ENCODE measurements at regions not wholly inside any gene's neighbourhood (a gene's known extent, or its start where the extent isn't known, plus 50 kb on each side); places are given as distances from the start of the nearest gene placed in this dataset.

DNA sequence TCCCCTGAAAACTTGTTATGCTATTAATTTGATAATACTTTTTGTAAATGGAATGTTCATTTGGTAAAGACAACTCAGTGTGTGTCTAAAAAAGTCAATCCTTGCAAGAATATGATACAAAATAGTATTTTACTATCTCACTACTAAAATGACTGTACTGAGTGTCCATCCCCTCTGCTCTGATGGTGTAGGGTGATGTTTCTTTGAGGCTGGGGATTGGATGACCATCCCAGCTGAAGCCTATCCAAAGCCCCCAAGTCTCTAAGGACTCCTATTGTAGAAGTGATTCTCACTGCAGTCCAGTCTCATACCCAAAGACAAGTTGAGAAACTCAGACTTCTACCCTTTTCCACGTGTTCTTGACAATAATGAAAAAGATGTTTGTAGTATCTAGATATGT lies 1128.4 kb downstream of the BCL11B start:
- TF ChIP-seq, protein P1, sequence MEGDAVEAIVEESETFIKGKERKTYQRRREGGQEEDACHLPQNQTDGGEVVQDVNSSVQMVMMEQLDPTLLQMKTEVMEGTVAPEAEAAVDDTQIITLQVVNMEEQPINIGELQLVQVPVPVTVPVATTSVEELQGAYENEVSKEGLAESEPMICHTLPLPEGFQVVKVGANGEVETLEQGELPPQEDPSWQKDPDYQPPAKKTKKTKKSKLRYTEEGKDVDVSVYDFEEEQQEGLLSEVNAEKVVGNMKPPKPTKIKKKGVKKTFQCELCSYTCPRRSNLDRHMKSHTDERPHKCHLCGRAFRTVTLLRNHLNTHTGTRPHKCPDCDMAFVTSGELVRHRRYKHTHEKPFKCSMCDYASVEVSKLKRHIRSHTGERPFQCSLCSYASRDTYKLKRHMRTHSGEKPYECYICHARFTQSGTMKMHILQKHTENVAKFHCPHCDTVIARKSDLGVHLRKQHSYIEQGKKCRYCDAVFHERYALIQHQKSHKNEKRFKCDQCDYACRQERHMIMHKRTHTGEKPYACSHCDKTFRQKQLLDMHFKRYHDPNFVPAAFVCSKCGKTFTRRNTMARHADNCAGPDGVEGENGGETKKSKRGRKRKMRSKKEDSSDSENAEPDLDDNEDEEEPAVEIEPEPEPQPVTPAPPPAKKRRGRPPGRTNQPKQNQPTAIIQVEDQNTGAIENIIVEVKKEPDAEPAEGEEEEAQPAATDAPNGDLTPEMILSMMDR (IDR thresholded peaks at IDR 0.05), result no peak
- TF ChIP-seq EP300 (IDR thresholded peaks at IDR 0.05), result no peak
